VCaP (cell line): ENCODE measurements at regions not wholly inside any gene's neighbourhood (a gene's known extent, or its start where the extent isn't known, plus 50 kb on each side); places are given as distances from the start of the nearest gene placed in this dataset.
"Not testable (repeated sequence)": the region's sequence is repeated elsewhere in the genome, so short reads cannot be mapped to it uniquely, and the experiment has no call there.

Experiments used
- H3K27ac ChIP-seq: fragments of 450-650 bp; 2 replicates; pipeline ENCODE4 v1.5.1; 2017
- TF ChIP-seq, protein P1 (sequence below): fragments of 450-650 bp; conservative IDR thresholded peaks from 2 replicates; pipeline ENCODE4 v1.5.1; 2017; ENCODE audit warnings: mild to moderate bottlenecking, moderate library complexity

DNA sequence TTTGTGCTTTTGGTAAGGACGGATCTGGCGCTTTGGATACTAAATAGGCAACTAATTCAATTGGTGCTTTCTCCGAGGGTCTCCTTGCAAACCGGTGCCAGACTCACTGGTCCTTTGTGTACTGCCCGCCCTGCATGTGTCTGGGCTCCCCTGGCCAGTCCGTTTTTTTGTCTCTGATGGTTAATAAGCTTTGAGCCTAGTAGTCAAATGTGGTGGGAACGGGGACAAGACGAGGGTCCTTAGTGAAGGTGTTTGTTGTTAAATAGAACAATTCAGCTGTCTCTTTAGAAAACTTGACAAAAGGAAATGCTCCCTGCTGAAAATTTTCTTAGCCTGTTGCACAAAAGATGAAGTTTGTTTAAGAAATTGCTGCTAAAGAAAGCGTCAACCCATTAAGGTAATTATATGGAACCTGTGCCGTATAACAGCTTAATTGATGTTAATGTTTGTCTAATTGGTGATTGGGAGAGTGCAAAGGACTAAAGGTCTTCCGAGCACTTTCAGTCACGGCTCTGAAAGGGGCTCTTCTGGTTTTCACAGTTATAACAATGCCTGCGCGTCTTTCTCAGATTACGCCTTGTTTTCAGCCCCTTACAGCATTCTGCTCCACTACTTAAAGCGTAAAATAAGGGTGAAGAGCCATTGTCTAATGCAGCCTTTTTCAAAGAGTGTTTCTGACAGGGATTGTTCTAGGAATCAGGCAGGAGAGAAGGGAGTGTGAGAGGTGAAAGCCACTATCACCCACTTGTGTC lies 537.4 kb downstream of the PRKD1 start:
- TF ChIP-seq, protein P1, sequence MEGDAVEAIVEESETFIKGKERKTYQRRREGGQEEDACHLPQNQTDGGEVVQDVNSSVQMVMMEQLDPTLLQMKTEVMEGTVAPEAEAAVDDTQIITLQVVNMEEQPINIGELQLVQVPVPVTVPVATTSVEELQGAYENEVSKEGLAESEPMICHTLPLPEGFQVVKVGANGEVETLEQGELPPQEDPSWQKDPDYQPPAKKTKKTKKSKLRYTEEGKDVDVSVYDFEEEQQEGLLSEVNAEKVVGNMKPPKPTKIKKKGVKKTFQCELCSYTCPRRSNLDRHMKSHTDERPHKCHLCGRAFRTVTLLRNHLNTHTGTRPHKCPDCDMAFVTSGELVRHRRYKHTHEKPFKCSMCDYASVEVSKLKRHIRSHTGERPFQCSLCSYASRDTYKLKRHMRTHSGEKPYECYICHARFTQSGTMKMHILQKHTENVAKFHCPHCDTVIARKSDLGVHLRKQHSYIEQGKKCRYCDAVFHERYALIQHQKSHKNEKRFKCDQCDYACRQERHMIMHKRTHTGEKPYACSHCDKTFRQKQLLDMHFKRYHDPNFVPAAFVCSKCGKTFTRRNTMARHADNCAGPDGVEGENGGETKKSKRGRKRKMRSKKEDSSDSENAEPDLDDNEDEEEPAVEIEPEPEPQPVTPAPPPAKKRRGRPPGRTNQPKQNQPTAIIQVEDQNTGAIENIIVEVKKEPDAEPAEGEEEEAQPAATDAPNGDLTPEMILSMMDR, result no peak
- no peak overlapping the region for H3K27ac ChIP-seq

DNA sequence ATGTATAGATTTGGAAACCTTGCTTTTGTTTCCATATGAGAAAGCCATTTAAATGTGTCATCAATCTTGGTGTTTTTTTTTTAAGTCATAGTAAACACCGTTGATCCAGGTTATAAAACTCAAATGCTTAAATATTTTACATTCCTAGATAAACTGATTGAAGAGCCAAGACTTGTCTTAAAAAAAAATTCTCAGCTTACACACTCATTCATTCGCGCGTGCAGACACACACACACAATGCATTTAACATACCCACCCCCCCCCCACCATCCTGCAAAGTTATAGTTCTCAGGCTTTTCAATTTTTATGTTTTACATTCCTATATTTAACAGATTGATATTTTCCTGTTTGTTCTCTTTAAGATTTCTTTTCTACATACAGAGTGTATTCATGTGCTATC lies 536.4 kb downstream of the PRKD1 start:
- TF ChIP-seq, protein P1, result no peak

DNA sequence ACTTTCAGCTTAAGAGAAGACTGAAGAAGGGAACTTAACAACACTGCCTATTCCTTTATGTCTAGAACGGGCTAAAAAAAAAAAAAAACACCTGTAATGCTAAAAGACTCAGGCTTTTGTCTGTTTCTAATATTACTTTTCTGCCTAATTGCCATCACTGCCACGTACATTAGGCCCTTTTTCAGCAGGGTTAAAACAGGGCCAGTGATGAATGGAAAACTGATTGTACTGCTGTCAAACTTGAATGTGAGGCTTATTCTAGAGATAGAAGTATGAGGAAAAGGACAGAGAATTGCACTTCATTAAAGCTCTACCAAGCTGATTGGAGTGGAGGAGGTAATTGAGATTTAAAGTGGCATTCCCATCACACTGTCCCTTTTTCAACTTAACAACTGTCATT lies 535.8 kb downstream of the PRKD1 start:
- H3K27ac ChIP-seq, result no peak overlapping the region
- TF ChIP-seq, protein P1, result no peak

More for the DNA sequence above, 536.4 kb downstream of the PRKD1 start:
- H3K27ac ChIP-seq, result no peak overlapping the region

DNA sequence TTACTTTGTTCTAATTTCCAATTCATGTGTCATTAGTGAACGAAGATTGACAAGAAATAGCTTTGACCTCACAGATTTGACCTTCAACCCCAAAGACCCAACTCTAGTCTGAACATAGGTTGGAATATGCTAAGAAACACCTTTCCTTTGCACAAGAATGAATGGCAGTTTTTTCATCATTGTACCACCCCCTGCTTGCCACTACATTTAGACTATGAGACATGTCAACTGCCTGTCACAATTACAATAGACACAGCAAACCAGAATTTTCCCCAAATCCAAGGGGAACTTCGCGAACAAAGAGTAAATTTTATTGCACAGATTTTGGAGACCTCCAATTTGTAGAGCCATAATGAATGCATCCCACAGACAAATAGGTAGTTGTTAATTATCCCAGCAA lies 535.4 kb downstream of the PRKD1 start:
- TF ChIP-seq, protein P1, result no peak
- no peak overlapping the region for H3K27ac ChIP-seq

DNA sequence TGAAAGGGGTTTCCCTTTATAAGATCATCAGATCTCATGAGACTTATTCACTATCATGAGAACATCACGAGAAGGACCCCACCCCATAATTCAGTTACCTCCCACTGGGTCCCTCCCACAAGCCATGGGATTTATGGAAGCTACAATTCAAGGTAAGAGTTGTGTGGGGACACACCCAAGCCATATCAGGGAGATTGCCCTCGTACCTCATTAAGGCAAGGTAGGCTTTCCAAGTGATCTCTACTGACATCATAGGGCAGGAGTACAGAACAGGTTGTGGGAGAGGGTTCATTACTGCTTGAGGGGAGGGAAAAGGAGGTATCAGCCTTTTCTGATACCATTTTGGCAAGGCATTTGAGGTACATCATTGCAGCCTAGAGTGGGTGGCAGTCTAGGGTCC lies 524.6 kb downstream of the PRKD1 start:
- H3K27ac ChIP-seq, result no peak overlapping the region
- TF ChIP-seq, protein P1, result no peak

DNA sequence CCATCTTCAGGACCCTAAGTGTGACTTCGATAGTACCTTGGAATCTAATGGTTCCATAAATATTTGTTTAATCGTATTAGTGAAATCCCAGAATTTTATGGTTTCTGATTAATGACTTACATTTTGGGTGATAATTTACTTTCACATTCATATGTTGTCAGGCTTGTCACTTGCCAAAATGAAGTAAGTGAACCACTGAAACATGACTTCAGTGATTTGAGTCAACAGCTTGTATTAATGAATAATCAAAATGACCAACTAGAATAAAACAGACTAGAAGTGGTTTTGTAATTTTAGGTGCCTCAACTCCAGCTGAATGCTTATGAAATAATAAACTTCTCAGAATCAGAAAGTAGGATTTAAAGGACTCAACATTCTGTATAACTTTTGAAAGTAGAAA lies 517.1 kb downstream of the PRKD1 start:
- no peak overlapping the region for H3K27ac ChIP-seq
- TF ChIP-seq, protein P1, result no peak

DNA sequence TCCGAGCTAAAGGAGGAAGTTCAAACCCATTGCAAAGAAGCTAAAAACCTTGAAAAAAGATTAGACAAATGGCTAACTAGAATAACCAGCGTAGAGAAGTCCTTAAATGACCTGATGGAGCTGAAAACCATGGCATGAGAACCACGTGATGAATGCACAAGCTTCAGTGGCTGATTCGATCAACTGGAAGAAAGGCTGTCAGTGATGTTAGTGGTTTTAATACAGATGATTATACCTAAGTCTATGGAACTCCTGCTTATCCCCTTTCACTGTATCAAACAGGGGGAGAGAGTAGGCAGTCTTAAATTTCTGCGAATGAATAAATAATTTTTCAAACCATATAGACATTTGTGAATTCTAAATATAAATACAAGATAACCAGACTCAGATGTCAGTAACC lies 512.7 kb downstream of the PRKD1 start:
- not testable (repeated sequence) for H3K27ac ChIP-seq

DNA sequence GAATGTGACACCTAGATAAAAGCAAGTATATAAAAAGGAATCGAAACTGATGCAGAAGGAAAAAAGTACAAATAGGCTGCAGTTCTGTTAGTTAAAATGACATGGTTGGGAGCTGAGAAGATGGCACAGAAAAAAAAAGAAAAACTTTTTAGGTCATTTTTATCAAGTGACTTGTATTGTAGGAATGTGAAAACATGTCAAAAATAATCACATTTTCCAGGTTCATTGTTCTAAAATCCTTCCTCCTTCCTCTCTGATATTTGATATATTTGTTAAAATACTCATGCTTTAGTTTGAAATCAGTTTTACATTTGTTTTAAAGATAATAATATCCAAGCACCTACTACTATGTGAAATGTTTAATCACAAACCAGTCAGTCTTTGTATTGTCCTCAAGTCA lies 507.9 kb downstream of the PRKD1 start:
- TF ChIP-seq, protein P1, result no peak
- H3K27ac ChIP-seq, result no peak overlapping the region
